ENCODE measurements at regions not wholly inside any gene's neighbourhood (a gene's known extent, or its start where the extent isn't known, plus 50 kb on each side); places are given as distances from the start of the nearest gene placed in this dataset.

- TF ChIP-seq POLR2AphosphoS5 (IDR thresholded peaks at IDR 0.05; ENCODE audit: low read depth, low read length) (no peak), POLR2A (IDR thresholded peaks at IDR 0.05; ENCODE audit: low read depth, low read length) (no peak), TAF1 (IDR thresholded peaks at IDR 0.05; ENCODE audit: borderline replicate concordance, low read depth, low read length) (no peak)
These were observed 1272.4 kb downstream of the CDH8 start for GRCh38 chr16:60763869-60764268.

All from GM12892 (cell line).